Skeletal muscle satellite cell (primary cell): ENCODE measurements at regions not wholly inside any gene's neighbourhood (a gene's known extent, or its start where the extent isn't known, plus 50 kb on each side); places are given as distances from the start of the nearest gene placed in this dataset.

Experiments used
- H3K27me3 ChIP-seq: 2 replicates; pipeline ENCODE4 v1.7.0; 2013; ENCODE audit warnings: low read length; ENCODE audit not compliant: control insufficient read depth, insufficient read depth
- H3K36me3 ChIP-seq: 2 replicates; pipeline ENCODE4 v1.7.0; 2013; ENCODE audit warnings: mild to moderate bottlenecking, control low read depth, low read length; ENCODE audit not compliant: insufficient read depth
- H3K4me1 ChIP-seq: 2 replicates; pipeline ENCODE4 v1.7.0; 2013; ENCODE audit warnings: low read length; ENCODE audit not compliant: control insufficient read depth, insufficient read depth
- H3K4me2 ChIP-seq: 2 replicates; pipeline ENCODE4 v1.7.0; 2013; ENCODE audit warnings: mild to moderate bottlenecking, low read length
- H3K4me3 ChIP-seq: 2 replicates; pipeline ENCODE4 v1.7.0; 2013; ENCODE audit warnings: low read length
- H3K9ac ChIP-seq: 2 replicates; pipeline ENCODE4 v1.7.0; 2013; ENCODE audit warnings: mild to moderate bottlenecking, low read depth, low read length, moderate library complexity
- H3K9me3 ChIP-seq: replicated peaks from 2 replicates; pipeline ENCODE4 v1.7.0; 2013; ENCODE audit warnings: mild to moderate bottlenecking, control low read depth, low read length

DNA sequence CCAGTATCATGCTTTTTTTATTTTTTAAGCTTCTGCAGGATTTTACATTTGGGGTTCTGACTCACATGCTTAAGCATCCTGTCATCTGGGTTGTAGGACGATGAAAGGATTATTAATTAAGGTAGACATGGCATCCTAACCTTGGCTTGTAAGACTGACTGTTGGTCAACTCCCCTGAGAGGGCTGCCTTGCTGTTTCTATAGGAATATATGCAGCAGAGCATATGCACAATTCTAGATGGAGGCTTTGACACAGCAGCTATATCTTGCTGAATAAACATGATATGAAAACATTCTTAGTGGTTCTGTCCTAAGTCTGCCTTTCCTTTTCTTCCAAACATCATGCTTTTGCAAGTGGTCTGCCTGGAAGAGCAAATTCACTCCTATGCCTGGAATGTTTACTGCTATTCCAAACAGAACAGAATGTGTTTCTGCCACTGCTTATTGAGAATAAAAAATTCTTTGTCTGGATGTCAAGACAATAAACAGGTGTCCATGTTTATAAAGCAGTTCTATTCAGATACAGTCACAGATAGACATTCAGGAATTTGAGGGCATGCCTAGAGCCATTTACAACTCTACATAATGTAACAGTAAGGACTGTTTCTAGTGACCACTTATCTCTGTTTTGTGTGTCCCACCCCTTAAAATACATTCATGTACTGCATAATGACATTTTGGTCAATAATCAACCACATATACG lies 166.2 kb upstream of the PPP2R2B start:
- peaks cover 6% of the 10 kb centered on the region for H3K27me3 ChIP-seq
- no peak overlapping the region for H3K9ac ChIP-seq
- H3K36me3 ChIP-seq: no peaks in the 10 kb centered on the region
- no peak overlapping the region for H3K4me2 ChIP-seq
- no peaks in the 10 kb centered on the region for H3K4me1 ChIP-seq
- no peaks in the 10 kb centered on the region for H3K9me3 ChIP-seq
- H3K4me3 ChIP-seq: no peak overlapping the region

DNA sequence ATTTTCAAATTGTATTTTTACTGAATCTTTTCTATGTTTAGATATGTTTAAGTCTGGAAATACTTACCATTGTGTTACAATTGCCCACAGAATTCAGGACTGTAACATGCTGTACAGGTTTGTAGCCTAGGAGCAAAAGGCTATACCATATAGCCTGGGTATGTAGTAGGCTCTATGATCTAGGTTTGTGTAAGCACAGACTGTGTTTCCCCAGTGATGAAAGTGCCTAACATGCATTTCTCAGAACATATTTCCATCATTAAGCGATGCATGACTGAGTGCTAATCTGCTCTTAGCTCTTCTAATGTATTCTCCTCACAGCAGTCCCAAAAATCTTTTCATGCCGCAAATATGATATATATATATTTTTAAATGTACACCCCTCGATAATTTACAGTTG lies 166.7 kb upstream of the PPP2R2B start:
- Histone ChIP-seq H3K4me2 (no peak overlapping the region), H3K27me3 (peaks cover 6% of the 10 kb centered on the region), H3K4me3 (no peak overlapping the region), H3K36me3 (no peaks in the 10 kb centered on the region), H3K9me3 (no peaks in the 10 kb centered on the region), H3K4me1 (no peaks in the 10 kb centered on the region), H3K9ac (no peak overlapping the region)

DNA sequence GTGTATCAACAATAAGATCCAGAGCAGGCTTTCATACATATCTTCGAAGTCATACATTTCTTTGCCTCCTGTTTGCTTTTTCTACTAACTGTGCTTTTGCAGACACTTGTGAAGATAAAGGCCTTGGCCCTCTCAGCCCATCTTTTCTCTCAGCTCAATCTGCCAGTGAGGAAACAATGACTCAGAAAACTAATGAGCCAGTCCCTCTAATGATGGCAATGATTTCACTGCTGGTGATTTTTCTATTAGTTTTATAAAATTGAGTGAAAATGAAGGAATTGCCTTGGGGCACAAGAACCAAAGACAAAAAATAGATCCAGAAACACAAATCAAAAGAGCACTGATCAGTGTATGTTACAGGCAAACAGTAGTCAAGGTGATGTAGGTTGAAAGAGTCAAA lies 167.7 kb upstream of the PPP2R2B start:
- H3K9me3 ChIP-seq: no peaks in the 10 kb centered on the region
- no peak overlapping the region for H3K4me3 ChIP-seq
- peaks cover 6% of the 10 kb centered on the region for H3K27me3 ChIP-seq
- no peak overlapping the region for H3K4me2 ChIP-seq
- H3K36me3 ChIP-seq: no peaks in the 10 kb centered on the region
- H3K4me1 ChIP-seq: no peaks in the 10 kb centered on the region
- H3K9ac ChIP-seq: no peak overlapping the region

DNA sequence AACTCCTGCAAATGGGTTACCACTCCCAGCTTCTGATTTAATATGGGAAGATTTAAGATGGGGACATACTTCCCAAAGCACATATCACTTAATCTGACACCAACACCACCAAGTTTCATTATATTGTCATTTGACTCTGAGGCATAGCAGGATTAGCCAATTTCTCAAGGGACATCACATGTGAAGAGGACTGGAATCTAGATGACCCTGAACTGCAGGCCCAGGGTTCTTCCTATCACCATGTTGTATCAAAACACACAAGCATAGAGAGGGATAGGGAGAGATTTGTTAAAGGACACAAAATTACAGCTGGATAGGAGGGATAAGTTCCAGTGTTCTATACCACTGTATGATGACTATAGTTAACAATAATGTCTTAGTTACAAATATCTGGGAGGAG lies 168.3 kb upstream of the PPP2R2B start:
- no peak overlapping the region for H3K4me2 ChIP-seq
- peaks cover 6% of the 10 kb centered on the region for H3K27me3 ChIP-seq
- no peaks in the 10 kb centered on the region for H3K9me3 ChIP-seq
- H3K4me3 ChIP-seq: no peak overlapping the region
- H3K9ac ChIP-seq: no peak overlapping the region
- no peaks in the 10 kb centered on the region for H3K4me1 ChIP-seq
- H3K36me3 ChIP-seq: no peaks in the 10 kb centered on the region

DNA sequence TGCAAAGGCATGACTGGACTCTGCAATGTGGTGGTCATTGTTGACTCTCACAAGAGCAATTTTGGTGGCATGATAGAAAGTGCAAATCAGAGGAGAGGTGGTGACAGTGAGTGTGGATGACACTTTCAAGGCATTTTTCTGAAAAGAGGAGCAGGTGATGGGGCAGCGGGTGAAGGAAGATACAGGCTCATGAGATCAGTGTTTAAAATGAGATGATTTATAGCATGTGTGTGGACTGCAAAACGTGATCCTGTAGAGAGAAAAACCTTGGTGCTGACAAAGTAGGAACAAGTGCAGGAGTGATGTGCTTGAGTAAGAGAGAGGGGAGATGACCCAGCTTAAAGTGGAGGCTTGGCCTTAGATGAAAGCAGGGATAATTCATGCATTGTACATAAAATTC lies 171.2 kb upstream of the PPP2R2B start:
- Histone ChIP-seq H3K9me3 (no peaks in the 10 kb centered on the region), H3K4me2 (no peak overlapping the region), H3K36me3 (no peaks in the 10 kb centered on the region), H3K27me3 (peaks cover 5% of the 10 kb centered on the region), H3K4me1 (no peaks in the 10 kb centered on the region), H3K9ac (no peak overlapping the region), H3K4me3 (no peak overlapping the region)

DNA sequence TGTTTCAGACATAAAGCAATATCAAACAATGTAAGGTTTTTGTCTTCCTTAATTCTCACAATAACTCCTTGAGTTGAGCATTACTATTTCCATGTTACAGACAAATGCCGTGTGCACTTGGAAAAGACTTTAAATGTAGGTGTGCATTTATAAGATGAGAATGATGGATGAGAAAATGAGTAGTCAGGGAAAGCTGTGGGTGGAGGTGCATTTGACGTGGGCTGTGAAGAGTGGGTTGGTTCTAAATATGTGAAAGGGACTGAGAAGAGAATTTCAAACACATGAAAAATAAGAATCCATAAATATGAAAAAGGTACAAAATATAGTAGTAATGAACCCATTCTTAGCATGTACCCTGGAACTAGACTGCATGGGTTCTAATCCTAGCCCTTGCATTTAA lies 171.6 kb upstream of the PPP2R2B start:
- no peak overlapping the region for H3K9ac ChIP-seq
- H3K4me1 ChIP-seq: no peaks in the 10 kb centered on the region
- no peak overlapping the region for H3K4me3 ChIP-seq
- H3K36me3 ChIP-seq: no peaks in the 10 kb centered on the region
- H3K4me2 ChIP-seq: no peak overlapping the region
- no peaks in the 10 kb centered on the region for H3K9me3 ChIP-seq
- peaks cover 9% of the 10 kb centered on the region for H3K27me3 ChIP-seq

DNA sequence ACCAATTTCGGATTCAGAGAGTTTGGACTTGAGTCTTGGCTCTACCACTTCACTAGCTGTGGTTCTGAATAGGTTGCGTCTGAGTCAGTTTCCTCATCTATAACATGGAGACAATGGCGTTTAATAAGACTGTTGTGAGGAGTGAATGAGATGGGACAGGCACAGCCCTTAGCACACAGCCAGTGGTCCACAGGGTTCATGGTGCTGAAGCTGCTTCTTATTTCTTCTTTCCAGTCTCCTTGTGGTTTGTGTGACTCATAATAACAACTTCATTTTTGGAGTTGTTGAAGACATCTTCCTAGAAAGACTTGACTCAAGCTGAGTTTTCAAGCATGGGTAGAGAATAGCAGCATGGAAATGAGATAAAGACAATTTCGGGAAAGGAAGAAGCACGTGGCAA lies 172.6 kb upstream of the PPP2R2B start:
- H3K9ac ChIP-seq: no peak overlapping the region
- no peak overlapping the region for H3K4me2 ChIP-seq
- H3K4me3 ChIP-seq: no peak overlapping the region
- no peaks in the 10 kb centered on the region for H3K36me3 ChIP-seq
- H3K27me3 ChIP-seq: peaks cover 15% of the 10 kb centered on the region
- no peaks in the 10 kb centered on the region for H3K9me3 ChIP-seq
- no peaks in the 10 kb centered on the region for H3K4me1 ChIP-seq

DNA sequence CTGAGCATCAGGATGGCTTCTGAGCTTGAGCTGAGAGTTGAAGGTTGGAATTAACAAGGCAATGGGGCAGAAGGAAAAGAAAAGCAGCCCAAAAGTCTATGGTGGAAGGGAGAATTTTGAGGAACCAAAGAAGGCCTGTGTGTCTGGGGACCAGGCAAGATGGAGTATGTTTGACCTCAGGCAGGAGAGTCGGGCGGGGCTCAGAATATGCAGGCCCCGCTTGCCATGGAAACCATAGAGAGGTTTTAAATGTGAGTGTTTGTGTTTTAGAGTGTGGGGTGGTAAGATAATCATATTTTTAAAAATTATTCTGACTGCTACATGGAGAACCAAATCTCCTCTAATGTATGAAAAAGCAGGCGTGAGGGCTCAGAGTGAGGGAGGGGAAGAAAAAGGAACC lies 174.0 kb upstream of the PPP2R2B start:
- Histone ChIP-seq H3K9ac (no peak overlapping the region), H3K9me3 (no peaks in the 10 kb centered on the region), H3K4me3 (no peak overlapping the region), H3K4me2 (no peak overlapping the region), H3K27me3 (peaks cover 16% of the 10 kb centered on the region), H3K36me3 (no peaks in the 10 kb centered on the region), H3K4me1 (no peaks in the 10 kb centered on the region)

DNA sequence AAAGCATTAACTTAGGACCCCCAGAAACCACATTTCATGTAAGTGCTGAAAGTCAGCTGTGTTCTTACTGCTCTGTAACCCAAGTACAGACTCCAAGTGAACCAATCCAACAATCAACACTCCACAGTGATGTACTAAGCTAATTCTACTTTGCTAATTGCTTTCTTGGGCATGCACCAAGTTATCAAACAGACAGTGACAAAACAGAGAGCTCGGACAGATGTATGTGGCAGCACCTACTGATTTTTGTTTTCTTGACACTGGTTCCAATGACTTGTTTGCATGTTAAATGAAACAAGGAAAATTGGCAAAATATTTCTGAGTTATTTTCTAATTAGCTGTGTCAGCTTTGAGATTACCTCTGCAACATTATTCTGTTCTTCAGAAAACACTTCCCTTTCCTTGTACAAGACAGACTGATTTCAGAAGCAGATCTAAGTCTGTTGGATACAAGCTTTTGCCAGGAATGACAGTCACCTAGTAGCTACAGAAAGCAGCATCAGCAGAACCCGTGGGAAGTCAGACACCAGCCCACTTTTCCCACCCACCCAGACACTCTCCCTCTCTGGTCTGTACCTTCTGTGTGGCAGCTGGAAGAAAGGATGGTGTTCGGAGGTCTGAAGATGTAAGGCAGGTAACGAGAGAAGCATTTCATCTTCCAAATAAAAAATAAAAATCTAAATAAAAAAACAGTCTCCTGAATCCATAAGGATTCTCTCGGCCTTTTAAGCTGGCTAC lies 176.7 kb upstream of the PPP2R2B start:
- no peak overlapping the region for H3K9ac ChIP-seq
- peaks cover 16% of the 10 kb centered on the region for H3K27me3 ChIP-seq
- no peak overlapping the region for H3K4me3 ChIP-seq
- H3K4me1 ChIP-seq: no peaks in the 10 kb centered on the region
- no peaks in the 10 kb centered on the region for H3K9me3 ChIP-seq
- H3K4me2 ChIP-seq: no peak overlapping the region
- no peaks in the 10 kb centered on the region for H3K36me3 ChIP-seq

DNA sequence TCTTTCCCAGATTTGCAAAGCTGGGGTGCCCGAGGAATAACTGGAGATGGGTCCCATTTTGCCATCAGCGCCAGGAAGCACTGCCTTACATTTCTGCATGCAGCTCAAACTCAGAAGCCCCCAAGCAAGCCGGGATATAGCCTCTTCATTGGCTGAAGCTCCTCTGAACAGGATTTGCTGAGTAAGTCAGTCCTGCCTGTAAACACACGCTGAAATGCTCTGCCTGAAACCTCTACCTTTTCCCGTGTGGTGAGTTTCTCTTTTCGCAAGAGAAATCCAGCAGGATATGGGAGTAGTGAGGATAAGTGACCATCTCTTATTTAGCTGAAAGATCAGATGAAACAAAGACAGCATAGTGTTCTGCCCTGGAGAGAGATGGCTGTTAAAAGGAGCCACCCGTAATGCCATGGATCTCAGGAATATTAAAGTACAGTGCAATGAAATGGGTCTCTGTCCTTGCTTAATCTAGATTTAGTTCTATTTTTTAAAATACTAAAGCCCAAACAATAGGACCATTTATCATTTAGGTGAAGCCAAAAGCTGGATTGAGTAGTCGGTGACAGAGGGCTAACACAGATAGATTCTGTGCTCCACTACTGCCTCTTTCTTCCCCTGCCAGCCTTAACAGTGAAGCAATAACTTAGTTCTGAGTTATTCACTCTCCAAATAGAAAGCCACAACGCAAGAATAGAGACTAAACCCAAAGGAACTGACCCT lies 177.5 kb upstream of the PPP2R2B start:
- no peaks in the 10 kb centered on the region for H3K4me1 ChIP-seq
- no peak overlapping the region for H3K4me3 ChIP-seq
- no peak overlapping the region for H3K9ac ChIP-seq
- peaks cover 20% of the 10 kb centered on the region for H3K27me3 ChIP-seq
- H3K9me3 ChIP-seq: no peaks in the 10 kb centered on the region
- no peaks in the 10 kb centered on the region for H3K36me3 ChIP-seq
- no peak overlapping the region for H3K4me2 ChIP-seq

DNA sequence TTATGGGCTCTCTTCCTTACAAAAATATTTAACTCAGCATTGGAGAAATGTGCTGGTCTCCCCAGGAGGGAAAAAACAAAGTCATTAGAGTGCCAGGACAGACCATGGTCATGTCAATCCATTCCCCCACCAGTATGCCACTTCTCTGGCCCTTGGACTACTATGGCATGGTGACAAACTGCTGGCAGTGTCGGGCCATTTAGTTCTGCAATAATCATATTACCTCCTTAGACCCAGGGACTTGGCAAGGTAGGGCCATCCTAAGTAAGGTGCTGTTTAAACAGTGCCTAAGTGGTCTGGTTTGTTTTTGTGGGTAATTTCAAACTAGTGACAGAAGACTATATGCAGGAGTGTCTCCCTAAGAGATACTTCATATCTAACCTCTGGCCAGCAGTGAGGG lies 177.8 kb upstream of the STK32A start:
- Histone ChIP-seq H3K9me3 (no peaks in the 10 kb centered on the region), H3K36me3 (no peaks in the 10 kb centered on the region), H3K4me2 (no peak overlapping the region), H3K4me3 (no peak overlapping the region), H3K4me1 (no peaks in the 10 kb centered on the region), H3K9ac (no peak overlapping the region), H3K27me3 (peaks cover 22% of the 10 kb centered on the region)
